ENCODE measurements at regions not wholly inside any gene's neighbourhood (a gene's known extent, or its start where the extent isn't known, plus 50 kb on each side); places are given as distances from the start of the nearest gene placed in this dataset.
A peak's percentile ranks its signal among the peaks of the same experiment; 100 is the strongest.

DNA sequence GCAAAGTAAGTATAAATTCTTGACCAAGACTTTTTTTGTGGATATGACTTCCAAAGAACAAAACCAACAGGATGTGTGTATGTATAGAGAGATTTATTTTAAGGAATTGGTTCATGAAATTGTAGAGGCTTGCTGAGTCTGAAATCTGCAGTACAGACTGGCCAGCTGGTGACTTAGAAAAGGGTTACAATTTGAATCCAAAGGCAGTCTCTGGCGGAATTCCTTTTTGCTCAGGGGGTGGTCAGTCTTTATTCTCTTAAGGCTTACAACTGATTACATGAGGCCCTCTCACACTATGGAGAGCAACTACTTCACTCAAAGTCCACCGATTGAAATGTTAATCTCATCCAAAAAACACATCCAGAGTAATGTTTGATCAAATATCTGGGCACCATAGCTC is 100.1 kb upstream of the IMMP2L start:
- DNase-seq (ENCODE audit: low read depth): no peak
- TF ChIP-seq, protein P1, sequence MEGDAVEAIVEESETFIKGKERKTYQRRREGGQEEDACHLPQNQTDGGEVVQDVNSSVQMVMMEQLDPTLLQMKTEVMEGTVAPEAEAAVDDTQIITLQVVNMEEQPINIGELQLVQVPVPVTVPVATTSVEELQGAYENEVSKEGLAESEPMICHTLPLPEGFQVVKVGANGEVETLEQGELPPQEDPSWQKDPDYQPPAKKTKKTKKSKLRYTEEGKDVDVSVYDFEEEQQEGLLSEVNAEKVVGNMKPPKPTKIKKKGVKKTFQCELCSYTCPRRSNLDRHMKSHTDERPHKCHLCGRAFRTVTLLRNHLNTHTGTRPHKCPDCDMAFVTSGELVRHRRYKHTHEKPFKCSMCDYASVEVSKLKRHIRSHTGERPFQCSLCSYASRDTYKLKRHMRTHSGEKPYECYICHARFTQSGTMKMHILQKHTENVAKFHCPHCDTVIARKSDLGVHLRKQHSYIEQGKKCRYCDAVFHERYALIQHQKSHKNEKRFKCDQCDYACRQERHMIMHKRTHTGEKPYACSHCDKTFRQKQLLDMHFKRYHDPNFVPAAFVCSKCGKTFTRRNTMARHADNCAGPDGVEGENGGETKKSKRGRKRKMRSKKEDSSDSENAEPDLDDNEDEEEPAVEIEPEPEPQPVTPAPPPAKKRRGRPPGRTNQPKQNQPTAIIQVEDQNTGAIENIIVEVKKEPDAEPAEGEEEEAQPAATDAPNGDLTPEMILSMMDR (conservative IDR thresholded peaks at IDR 0.05; ENCODE audit: low read depth, low read length): no peak
- H3K4me3 ChIP-seq (ENCODE audit: low read depth, low read length): no peak overlapping the region

DNA sequence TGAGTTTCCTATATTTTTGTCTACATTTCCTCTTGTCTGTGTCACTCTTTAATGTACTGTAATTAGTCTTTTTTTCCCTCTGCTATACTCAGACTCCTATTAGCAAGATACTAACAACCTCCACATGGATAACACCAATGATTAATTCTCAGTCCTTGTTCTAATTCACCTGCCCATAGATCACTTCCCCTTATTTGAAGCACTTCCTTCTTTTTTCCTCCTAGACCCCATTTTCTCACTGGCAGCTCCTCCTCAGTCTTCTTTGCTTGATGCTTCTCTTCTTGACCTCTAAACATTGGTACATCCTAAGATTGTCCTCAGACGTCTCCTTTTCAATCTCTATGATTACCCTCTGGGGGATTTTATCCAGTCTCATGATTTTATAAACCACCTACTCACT is 98.2 kb upstream of the IMMP2L start:
- TF ChIP-seq, protein P1 (conservative IDR thresholded peaks at IDR 0.05; ENCODE audit: low read depth, low read length): no peak
- H3K4me3 ChIP-seq (ENCODE audit: low read depth, low read length): no peak overlapping the region
- no peak for DNase-seq (ENCODE audit: low read depth)

DNA sequence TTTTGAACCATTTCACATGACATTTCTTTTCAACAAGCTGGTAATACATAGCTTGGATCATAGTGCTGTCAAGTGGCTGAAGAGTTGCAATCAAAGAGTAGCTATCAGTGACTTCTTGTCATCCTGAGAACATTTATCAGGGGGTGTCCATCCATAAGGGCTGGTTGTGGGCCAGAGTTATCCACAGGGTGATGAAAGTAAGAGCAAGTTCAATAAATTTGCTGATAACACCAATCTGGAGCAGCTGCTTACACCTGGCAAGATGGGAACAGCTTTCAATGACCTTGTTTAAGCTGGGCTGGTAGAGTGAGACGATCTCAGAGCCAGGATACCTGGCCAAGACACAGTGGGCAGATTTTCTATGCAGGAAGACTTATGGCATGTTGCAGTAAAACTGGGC is 96.3 kb upstream of the IMMP2L start:
- TF ChIP-seq, protein P1 (conservative IDR thresholded peaks at IDR 0.05; ENCODE audit: low read depth, low read length): no peak
- no peak overlapping the region for H3K4me3 ChIP-seq (ENCODE audit: low read depth, low read length)
- no peak for DNase-seq (ENCODE audit: low read depth)

DNA sequence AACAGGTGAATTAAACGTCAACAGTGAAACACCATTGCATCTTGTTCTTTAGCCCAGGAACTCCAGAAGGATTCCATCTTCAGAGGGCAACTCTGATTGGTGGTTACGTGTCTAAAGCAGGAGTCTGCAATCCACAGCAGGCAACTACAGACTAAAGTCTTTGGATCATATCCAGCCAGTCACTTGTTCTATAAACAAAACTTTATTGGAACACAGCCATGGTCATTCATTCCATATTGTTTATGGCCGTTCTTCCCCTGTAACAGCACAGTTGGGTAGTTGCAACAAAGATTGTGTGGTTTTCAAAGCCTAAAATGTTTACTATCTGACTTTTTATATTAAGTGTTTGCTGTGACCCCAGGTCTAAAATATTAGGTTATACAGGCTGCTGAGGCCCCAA is 94.7 kb upstream of the IMMP2L start:
- H3K4me3 ChIP-seq (ENCODE audit: low read depth, low read length): no peak overlapping the region
- TF ChIP-seq, protein P1 (conservative IDR thresholded peaks at IDR 0.05; ENCODE audit: low read depth, low read length): no peak
- no peak for DNase-seq (ENCODE audit: low read depth)

DNA sequence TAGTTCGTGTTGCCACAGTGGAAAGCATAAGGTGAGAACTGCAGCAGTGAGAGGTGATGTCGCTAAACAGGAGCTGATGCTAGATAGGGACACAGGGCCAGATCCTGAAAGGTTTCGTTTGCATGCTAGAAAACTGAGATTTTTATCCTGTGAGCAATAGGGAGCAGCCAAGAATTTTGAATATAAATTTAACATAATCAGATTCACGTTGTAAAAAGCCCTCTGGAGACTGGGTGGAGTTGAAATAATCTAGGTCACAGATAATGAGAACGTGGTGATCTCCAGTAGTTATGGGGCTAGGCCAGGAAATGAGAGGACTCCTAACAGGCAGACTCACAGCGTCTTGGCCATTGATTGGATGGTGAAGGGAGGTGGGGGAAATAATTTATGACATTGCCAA is 92.1 kb upstream of the IMMP2L start:
- TF ChIP-seq, protein P1 (conservative IDR thresholded peaks at IDR 0.05; ENCODE audit: low read depth, low read length): no peak
- DNase-seq (ENCODE audit: low read depth): no peak
- no peak overlapping the region for H3K4me3 ChIP-seq (ENCODE audit: low read depth, low read length)

DNA sequence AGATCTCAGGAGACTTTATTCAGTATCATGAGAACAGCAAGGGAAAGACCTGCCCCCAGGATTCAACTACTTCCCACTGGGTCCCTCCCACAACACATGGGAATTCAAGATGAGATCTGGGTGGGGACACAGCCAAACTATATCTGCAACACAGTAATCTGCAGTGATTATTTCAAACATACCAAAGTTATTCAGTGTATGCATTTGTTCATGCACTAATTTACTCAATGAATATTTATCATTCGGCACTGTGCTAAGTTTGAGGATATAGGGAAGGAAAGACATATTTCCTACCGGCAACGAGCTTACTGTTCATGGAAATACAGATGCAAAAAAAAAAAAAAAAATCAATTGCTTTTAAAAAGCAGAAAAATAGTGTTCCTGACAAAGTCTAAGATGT is 91.6 kb upstream of the IMMP2L start:
- no peak for DNase-seq (ENCODE audit: low read depth)
- TF ChIP-seq, protein P1 (conservative IDR thresholded peaks at IDR 0.05; ENCODE audit: low read depth, low read length): no peak
- no peak overlapping the region for H3K4me3 ChIP-seq (ENCODE audit: low read depth, low read length)

DNA sequence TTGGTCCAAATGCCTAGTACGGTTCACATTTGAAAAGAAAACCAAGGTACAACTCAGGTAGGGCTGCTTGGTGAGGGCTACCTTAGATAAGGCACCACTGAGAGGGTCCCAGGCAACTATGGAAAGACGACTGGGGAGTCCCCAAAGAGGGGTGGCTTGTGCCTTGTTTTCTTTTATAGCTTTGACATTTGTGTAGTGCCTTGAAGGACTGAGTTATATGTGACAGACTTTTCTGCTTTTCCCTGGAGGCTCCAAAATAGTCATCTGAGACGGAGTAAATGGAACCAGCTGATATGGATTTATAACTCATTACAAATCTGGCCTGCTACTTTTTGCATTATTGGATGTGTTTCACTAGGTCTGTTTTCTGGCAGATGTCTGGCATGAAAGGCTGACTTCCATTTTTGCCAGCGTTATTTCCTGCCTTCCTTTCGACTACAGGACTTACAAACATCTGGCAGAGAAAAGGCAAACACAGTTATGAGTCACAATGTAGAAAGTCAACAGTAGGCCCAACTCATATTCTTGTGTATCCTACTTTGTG is 88.2 kb upstream of the IMMP2L start:
- H3K4me3 ChIP-seq (ENCODE audit: low read depth, low read length): no peak overlapping the region
- DNase-seq (ENCODE audit: low read depth): peak; percentile 52
- TF ChIP-seq, protein P1 (conservative IDR thresholded peaks at IDR 0.05; ENCODE audit: low read depth, low read length): no peak
